Astrocyte of the spinal cord (primary cell): ENCODE measurements at regions not wholly inside any gene's neighbourhood (a gene's known extent, or its start where the extent isn't known, plus 50 kb on each side); places are given as distances from the start of the nearest gene placed in this dataset.
"Not testable (repeated sequence)": the region's sequence is repeated elsewhere in the genome, so short reads cannot be mapped to it uniquely, and the experiment has no call there.

Experiments used
- DNase-seq: peaks from one replicate; pipeline ENCODE4 v3.0.0; 2011; ENCODE audit warnings: low read depth, low spot score
- H3K4me3 ChIP-seq: 2 replicates; pipeline ENCODE4 v1.5.1; 2011; ENCODE audit warnings: low read depth, mild to moderate bottlenecking, low read length, moderate library complexity
- in situ Hi-C: cut with HindIII; loops from 2 replicates; pipeline ENCODE4 v1.10.0; 2017; ENCODE audit warnings: low sequenced_read_pairs
- TF ChIP-seq, protein P1 (sequence below): IDR thresholded peaks from 2 replicates; pipeline ENCODE4 v1.5.1; 2012; ENCODE audit warnings: low read depth, mild to moderate bottlenecking, low read length, inconsistent platforms

DNA sequence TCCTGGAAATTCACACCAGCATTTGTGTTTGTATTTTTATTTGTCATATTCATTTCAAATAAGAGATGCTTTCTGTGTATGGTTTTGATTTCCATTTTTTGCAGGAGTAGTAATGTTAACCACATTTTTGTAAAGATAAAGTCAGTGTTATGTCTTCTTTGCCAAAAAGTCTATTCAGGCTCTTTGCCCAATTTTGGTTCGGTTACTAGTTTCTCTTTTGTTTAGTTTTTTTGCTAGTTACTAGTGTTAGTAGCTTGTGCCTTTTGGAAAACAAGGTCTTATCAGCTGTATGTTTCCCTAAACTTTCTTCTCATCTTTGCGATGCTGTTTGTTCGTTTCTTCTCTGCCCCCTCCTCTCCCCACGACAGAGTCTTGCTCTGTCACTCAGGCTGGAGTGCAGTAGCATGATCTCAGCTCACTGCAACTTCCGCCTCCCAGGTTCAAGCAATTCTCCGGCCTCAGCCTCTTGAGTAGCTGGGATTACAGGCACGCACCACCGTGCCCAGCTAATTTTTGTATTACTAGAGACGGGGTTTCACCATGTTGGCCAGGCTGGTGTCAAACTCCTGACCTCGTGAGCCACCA is 112.3 kb upstream of the GRK3 start:
- H3K4me3 ChIP-seq, result no peak overlapping the region
- in situ Hi-C loops, result no loop called here

DNA sequence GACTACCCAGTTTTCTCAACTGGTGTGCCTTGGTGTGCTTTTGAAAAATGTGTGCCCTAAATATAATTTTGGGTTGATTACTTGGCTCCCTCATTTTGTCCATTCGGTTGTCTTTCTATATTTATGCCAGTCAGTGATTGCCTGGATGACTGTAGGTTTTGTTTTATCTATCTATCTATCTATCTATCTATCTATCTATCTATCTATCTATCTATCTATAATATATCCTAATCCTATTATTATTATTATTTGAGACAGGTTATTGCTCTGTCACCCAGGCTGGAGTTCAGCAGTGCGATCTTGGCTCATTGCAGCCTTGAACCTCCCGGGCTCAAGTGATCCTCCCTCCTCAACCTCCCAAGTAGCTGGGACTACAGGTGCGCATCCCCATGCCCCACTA is 111.4 kb upstream of the GRK3 start:
- TF ChIP-seq, protein P1, sequence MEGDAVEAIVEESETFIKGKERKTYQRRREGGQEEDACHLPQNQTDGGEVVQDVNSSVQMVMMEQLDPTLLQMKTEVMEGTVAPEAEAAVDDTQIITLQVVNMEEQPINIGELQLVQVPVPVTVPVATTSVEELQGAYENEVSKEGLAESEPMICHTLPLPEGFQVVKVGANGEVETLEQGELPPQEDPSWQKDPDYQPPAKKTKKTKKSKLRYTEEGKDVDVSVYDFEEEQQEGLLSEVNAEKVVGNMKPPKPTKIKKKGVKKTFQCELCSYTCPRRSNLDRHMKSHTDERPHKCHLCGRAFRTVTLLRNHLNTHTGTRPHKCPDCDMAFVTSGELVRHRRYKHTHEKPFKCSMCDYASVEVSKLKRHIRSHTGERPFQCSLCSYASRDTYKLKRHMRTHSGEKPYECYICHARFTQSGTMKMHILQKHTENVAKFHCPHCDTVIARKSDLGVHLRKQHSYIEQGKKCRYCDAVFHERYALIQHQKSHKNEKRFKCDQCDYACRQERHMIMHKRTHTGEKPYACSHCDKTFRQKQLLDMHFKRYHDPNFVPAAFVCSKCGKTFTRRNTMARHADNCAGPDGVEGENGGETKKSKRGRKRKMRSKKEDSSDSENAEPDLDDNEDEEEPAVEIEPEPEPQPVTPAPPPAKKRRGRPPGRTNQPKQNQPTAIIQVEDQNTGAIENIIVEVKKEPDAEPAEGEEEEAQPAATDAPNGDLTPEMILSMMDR, result no peak
- in situ Hi-C loops, result no loop called here
- no peak overlapping the region for H3K4me3 ChIP-seq
- DNase-seq, result no peak

More for the DNA sequence above, 112.3 kb upstream of the GRK3 start:
- TF ChIP-seq, protein P1, result no peak
- no peak for DNase-seq

DNA sequence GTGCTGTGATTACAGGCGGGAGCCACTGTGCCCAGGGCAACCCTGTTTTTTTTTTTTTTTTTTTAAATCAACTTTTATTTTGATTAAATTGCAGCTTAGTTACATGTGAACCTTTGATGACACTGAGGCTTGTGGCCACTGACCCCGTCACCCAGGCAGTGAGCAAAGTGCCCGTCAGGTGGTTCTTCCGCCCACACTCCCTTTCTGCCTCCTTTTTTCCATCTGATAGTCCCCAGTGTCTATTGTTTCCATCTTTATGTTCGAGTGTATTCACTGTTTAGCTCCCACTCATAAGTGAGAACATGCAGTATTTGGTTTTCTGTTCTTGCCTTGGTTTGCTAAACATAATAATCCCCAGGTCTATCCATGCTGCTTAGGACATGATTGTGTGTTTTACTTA is 110.9 kb upstream of the GRK3 start:
- H3K4me3 ChIP-seq, result no peak overlapping the region
- DNase-seq, result no peak
- TF ChIP-seq, protein P1, result no peak
- in situ Hi-C loops, result no loop called here

DNA sequence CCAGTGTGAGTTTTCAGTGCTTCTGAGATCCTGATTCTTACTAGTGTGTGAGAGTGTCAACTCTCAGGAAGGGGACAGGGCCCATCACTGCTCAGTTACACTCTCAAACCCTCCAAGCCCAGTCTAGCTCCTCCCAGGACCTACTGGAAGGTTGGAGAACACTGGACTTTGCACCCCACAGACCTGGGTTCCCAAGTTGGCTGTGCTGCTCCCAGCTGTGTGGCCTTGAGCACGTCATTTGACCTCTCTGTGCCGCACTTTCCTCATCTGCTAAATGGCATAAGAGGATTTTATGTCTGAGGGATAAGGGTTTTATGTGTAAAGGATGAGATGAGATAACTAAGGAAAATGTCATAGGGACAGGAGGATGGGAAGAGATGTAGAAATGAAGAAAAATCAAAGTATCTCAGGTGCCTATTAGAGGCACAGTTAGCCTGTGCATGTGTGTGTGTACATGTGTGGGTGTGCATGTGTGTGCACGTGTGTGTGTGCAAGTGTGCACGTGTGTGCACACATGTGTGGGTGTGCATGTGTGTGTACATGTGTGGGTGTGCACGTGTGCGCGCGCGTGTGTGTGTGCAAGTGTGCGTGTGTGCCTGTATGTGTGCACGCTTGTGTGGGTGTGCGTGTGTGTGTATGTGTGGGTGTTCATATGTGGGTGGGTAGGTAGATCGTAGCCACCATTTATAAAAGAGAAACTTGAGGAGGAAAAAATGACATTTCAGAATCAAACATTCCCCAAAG is 108.0 kb upstream of the GRK3 start:
- in situ Hi-C loops, H3K4me3 ChIP-seq, DNase-seq: not testable (repeated sequence)

DNA sequence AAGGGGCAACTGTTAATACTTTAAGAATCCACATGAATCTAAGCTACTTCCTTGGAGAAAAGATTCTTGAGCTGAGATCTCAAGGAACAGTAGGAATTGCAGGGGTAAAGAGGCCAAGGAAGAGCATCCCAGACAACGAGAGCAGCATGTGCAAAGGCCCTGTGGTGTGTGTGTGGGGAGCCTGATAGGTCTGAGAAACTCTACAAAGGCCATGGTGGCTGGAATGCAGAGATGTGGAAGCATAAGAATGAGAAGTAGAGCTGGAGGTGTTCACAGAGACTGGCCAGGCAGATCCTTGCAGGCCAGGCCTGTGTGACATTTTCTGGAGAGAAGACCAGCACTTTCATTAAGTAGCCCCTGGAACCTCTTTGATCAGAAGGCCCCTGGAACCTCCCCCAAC is 105.8 kb upstream of the GRK3 start:
- in situ Hi-C loops, DNase-seq, H3K4me3 ChIP-seq: not testable (repeated sequence)

DNA sequence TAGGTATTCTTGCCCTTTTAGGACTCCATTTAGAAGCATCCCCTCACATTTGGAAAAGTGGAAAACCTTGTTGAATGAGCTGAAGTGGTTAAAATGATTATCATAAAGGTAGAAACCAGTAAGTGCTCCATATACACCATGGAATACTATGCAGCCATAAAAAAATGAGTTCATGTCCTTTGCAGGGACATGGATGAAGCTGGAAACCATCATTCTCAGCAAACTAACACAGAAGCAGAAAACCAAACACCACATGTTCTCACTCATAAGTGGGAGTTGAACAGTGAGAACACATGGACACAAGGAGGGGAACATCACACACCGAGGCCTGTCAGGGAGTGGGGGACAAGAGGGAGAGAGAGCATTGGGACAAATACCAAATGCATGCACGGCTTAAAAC is 103.8 kb upstream of the GRK3 start:
- DNase-seq, in situ Hi-C loops, H3K4me3 ChIP-seq: not testable (repeated sequence)

DNA sequence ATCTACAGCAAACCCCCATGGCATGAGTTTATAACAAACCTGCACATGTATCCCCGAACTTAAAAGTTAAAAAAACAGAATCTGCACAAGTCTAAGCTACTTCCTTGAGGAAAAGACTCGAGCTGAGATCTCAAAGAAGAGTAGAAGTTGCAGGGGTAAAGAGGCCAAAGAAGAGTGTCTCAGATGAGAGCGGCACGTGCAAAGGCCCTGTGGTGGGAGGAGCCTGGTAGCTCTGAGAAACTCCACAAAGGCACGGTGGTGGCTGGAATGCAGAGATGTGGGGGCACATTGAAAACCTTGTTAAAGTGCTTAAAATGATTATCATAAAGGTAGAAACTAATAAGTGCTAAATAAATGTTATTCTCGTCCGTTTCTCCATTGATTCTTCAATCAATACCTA is 103.2 kb upstream of the GRK3 start:
- no peak for DNase-seq
- TF ChIP-seq, protein P1, result no peak
- in situ Hi-C loops, result no loop called here
- no peak overlapping the region for H3K4me3 ChIP-seq

DNA sequence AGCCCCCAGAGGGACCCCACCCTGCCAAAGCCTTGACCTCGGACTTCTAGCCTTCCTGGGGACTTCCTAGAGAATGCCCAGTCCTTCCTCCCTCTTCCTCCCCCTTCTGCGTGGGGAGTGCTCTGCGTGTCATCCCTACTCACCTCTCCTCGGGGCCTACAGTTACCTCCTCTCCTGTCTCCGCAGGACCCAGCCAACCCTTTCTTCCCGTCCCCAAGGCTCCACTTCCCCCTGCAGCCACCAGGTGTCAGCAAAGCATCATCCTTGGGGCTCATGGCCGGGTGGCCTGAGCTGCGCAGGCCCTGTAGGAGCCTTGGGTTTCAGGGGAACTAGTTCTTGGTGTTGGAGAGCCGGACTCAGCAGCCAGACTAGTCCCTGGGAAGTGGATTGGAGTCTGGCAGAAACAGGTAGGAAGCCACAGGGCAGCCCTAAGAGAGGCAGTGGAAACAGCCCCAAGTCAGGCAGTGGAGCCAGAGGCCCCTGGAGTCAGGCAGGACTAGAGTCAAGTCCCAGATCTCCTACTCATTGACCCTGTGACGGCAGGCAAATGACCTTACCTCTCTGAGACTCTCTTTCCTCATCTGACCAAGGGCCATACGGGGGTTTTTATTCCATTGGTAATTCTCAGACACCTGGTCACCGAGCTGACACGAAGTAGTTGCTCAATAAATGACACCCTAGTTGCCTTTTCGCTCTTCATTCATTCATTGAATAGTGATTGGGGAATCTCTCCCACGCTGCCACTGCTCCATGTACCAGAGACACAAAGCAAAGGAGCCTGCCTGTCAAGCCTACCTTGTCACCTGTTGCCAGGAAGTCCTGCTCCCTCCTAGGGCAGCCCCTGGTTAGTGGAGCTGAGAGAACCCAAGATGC is 101.8 kb upstream of the GRK3 start:
- H3K4me3 ChIP-seq, in situ Hi-C loops: not testable (repeated sequence)
- DNase-seq, result peak; percentile 76
- TF ChIP-seq, protein P1, result peak; percentile 99

DNA sequence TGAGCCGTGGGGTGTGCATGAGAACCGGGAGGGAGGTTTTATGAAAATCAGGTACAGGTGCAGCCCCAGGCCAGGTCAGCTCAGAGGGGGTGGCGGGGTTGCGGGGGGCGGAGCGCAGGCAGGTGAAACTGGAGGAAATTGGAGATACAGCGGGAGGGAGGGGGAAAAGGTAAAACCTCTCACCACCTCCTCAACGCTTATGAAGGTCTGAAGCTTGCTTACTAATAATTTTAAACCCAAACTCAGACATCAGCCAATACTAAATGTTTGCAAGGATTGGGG is 101.2 kb upstream of the GRK3 start:
- in situ Hi-C loops, DNase-seq, H3K4me3 ChIP-seq: not testable (repeated sequence)

DNA sequence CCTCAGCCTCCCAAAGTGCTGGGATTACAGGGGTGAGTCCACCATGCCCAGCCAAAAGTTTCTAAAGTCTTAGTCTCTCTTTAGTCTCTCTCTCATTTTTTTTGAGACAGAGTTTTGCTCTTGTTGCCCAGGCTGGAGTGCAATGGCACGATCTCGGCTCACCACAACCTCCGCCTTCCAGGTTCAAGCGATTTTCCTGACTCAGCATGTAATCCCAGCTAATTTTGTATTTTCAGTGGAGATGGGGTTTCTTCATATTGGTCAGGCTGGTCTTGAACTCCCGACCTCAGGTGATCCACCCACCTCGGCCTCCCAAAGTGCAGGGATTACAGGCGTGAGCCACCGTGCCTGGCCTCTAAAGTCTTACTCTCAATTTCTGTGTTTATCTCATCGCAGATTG is 100.1 kb upstream of the GRK3 start:
- H3K4me3 ChIP-seq, DNase-seq, in situ Hi-C loops: not testable (repeated sequence)
